ENCODE measurements at regions not wholly inside any gene's neighbourhood (a gene's known extent, or its start where the extent isn't known, plus 50 kb on each side); places are given as distances from the start of the nearest gene placed in this dataset.

- DNase-seq (ENCODE audit: low spot score): no peak
Measured at GRCh38 chr10:43874984-43875383, 226.3 kb upstream of the ZNF32 start.

GRCh38 chr10:43873717-43874116, 225.0 kb upstream of the ZNF32 start:
- no peak for DNase-seq (ENCODE audit: low spot score)

DNA sequence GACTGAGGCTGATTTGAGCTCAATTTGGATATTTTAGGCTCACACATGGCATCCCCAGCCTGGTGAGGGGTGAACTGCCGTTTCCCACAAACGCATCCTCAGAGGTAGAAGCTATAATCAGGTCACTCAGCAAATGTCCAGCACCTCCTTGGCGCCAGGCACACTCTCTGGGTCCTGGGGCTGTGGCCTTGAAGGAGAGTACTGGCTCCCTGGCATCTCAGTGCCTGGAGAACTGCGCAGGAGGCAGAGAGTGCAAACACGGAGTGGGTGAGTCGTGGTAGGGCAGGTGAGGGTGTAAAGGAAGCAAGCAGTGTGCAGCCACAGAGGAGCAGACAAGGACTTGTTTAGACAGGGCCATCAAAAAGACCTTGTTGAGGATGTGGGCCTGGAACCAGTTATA, 224.0 kb upstream of the ZNF32 start:
- DNase-seq (ENCODE audit: low spot score): no peak

DNA sequence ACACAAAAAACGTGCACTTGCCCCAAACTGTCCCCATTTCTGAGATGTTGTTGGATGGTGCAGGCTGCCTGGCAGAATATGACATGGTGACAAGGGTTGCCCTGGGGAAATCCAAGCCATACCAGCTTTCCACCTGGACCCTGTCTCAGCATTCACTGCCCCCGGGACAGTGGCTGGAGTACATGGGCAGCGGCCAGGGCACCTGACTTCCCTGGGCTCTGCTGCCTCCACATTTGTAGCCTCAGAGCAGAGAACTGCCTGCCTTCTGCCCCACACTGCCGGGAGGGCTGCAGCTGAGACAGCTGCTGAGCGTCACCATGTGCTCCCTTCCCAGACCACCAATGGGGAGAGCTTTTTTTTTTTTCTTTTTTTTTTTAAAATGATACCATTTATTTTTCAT, 222.9 kb upstream of the ZNF32 start:
- DNase-seq (ENCODE audit: low spot score): no peak

GRCh38 chr10:43870968-43871439, 222.3 kb upstream of the ZNF32 start:
- no peak for DNase-seq (ENCODE audit: low spot score)

DNA sequence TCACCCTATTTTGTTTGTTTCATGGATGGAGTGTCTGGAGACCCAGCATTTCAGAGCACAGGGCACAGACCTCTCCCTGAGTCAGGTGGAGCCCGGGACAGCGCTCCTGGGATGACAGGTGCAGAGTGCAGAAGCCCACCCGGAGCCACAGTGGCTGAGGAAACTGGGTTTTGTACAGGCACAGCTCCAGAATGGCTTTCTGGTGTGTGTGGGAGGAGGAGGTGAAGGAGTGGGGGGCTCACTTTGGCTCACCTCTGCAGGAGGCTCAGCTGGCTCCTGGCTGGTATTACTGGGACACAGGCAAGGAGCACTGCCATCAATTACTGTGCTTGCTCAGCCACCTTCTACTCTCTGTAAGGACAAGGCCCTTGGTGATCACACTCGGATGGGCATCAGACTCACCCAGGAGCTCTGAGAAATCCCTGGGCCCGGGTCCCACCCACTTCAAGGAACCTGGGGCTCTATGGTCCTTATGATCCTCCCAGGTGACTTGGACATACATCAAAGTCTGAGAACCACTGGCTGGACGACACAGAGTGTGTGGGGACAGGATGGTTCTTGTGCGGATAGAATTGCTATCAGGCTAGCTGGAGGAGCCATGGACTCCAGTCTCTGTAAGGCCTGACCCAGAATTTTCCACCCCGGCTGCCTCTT, 221.1 kb upstream of the ZNF32 start:
- DNase-seq (ENCODE audit: low spot score): no peak

DNA sequence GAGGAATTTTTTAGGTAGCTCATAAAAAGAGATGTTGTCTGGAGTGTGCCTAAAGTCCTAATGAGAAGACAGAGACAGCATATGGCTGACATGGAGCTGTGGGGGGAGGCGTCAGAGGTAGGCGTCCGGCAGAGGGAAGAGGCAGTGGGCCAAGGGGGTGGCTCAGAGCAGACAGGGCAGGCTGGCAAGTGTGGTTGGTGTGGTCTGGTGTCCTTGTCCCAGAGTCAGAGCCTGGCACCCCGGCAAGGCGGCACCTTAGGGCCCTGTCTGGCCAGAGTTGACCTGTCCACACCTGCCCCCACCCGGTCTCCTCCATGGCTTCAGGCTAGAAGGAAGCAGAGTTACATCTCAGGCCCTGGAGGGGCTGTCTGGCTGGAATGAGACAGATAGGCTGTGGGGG, 220.3 kb upstream of the ZNF32 start:
- no peak for DNase-seq (ENCODE audit: low spot score)

DNA sequence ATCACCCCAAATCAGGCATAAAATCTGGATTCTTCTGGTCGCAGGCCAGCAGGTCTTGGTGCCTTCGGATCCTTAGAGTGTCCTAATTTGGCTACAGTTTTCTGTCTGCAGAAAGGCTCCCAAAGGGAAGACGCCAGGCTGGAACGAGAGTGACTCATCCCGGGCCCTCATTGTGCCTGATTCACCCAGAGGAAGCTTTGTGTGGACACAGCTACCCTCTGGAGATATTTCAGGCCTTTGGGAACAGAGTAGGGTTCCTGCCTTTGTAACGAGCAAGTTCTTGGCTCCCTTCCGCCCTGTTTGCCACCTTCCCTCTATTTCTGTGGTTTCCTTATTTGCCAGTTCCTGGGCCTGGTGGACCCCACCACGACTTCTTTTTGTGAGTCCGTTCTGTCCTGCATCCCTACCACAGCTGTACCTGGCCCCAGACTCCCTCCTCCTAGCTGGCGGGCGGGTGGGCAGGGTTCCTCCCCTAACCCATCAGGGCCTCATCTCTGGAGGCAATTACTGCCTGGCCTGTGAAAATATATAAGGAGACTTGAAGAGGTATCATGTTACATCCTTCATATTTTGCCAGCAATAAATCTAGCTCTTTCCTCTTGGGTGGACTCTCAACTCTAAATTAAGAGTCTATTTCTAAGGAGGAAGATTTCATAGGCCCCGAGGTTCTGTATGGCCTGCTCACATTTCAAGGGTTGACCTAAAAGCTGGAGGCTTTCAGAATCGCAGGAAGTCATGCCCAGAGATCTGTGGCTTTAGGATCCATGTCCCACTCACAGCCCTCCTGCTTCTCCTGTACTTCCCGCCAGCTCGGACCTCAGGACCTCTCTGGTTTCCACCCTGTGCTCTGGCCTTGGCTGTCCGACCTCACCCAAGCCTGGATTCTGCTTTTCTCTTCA, 219.2 kb upstream of the ZNF32 start:
- no peak for DNase-seq (ENCODE audit: low spot score)

DNA sequence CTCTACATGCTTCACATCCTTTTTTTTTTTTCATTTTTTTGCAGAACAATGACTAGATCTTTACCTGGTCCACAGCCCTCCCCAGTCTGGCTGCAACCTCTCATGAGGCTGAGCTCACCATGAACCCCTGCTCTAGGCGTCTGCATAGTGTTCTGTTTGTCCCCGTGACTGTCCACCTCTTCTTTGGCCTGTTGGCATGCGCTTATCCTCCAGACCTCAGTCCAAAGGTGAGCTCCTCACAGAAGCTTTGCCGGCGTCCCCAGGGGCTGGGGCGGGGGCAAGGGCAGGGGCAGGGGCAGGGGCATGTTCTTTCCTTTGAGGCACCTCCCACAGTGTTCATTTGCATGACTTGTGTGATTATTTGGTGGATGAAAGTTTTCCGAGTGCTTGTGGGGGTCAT, 218.4 kb upstream of the ZNF32 start:
- DNase-seq (ENCODE audit: low spot score): no peak

GRCh38 chr10:43866712-43867111, 218.0 kb upstream of the ZNF32 start:
- no peak for DNase-seq (ENCODE audit: low spot score)

DNA sequence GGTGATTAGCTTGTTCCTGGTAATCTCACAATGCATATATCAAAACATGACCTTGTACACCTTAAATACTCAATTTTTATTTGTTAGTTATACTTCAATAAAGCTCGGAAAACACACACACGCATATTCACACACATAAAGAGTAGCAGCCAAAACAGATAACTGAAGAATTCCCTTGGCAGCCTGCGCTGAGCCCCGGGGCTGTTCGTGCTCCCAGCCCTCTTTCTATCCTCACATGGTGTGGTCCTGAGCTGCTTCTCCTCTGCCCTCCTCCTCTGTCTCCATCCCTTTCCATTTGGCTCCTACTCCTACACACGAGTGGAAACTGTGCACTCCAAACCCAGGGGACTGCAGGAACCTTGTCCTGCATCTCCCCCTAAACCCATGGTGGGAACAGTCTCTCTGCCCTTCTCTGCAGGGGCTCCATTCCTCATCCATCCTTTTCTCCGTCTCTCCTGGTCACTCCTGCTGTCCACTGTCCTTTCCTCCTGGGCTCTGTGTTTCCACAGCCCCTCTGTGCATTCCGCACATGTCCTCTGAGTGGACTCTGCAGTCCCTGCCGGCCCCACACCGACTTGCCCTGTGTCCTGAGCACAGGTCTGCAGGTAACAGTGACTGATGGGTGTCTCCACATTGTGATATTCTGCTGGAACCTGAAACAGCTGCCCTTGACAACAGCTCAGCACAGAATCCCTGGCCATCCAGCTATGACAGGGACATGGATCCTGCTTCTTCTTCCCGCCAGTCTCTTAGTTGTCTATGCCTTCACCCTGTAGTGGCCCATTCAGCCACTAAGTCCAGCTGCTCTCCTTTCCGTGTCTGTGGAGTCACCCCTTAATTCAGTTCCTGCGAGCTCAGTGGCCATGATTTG, 216.8 kb upstream of the ZNF32 start:
- no peak for DNase-seq (ENCODE audit: low spot score)

DNA sequence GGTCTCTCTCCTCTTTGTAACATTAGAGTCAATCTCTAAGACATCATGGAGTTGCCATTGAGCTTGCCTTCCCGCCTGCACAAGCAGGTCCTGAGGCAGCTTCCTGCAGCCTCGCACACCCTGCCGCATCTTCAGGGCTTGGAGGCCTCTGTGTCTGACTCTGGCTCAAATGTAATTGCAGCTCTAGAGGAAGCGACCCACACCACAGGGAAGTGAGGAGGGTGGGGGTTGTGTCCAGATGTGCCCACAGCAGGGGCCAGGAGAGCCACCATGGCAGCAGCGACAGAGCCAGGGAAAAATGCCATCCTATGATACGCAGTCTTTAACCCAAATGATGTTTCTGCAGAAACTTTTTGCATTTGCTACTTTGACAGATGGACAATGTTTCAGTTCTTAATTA, 216.0 kb upstream of the ZNF32 start:
- no peak for DNase-seq (ENCODE audit: low spot score)

DNA sequence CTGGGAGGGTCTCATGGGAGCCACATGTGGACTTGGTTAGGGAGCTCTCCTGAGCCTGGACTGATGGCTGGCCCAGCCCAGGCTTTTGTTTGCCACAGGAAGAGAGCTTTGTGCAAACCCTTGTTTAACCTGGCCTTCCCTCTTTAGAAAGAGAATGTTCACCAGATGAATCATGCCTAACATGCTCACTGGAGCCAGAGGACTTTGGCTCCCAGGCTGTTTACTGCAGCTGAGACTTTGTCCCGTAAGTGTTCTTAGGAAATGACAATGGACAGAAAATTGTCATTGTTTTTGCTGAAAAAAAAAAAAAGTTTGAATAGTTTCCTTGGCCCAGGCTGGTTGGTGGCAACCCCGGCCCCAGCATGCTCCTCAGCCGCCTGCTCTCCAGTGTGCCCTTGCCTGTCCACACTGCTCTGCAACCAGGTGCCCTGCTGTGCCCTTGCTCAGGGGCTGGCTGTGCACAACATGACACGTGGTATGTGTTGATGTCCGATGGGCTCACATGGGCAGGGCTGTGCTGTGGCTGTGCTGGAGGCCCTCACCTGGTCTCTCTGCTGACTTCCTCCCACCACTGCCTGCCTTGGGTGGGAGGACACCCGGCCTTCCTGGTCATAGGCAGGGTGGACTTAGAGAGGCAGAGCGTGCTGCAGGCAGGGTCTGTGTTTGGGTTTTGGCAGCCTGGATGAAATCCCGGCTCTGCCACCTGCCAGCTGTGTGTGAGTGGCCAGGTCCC, 215.3 kb upstream of the ZNF32 start:
- DNase-seq (ENCODE audit: low spot score): no peak

DNA sequence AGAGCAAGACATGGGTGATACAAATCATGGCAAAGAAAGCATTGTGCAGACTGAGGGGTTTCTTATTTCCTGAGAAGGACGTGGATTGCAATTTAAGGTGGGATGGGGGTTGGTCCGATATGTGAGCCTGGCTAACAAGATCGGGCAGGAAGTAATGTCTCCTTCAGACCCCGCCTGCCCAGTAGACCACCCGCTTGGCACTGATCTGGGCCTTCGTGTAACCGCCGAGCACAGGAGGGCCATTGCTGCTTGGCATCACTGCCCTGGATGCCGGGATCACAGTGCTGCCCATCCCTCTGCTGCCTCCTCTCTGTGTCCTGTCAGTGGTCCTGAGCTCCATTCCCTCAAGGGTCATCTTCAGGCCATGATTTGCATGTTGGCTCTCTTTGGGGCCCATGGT, 214.6 kb upstream of the ZNF32 start:
- DNase-seq (ENCODE audit: low spot score): no peak

DNA sequence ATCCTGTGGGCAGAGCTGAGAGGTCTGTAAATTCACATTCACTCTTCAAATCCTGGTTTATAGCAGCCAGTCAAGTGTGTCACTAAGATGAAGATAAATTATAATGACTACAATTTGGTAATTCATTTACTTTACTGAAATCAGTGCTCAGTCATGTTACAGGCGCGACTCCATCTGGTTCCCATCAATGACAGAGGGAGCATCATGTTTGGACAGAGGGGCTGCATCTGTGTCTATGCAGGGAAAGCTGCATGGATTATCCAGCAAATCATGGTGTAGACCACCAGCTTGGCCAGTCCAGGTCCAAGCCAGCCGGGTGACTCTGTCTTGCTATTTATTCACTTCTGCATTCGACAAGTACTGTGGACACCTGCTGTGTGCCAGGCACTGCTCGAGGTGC, 214.1 kb upstream of the ZNF32 start:
- no peak for DNase-seq (ENCODE audit: low spot score)

DNA sequence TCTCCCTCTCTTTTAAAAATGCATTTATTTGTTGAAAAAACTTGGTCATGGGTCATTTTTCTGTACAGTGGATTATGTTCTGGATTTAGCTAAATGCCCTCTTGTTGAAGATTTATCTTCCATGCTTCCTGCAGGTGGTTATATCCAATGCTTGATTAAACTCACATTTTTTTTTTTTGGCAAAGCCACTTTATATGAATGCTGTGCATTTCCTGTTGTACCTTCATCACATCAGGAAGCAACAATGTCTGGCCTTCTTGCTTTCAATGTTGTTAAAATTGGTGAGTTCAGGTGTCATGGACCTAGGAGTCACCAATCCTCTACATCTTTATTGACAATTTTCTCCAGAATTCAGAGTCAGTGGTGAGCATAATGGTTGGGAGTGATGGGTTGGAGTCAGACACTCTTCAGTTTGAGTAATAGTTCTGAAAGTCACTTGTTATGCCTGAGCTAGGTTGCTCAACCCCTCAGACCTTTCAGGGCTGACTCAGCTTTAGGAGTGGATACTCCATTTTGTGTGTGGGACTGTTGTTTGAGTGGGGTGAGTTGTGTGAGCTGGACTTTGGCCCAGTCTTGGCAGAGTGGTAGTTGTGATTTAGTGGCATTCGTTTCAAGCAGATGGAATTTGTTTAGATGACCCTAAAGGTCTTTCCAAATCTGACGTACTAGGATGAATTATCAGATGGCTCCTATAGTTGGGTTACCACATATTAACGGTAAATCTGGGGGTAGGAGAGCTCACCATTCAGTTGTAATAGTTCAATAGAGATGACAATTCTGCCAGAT, 213.5 kb upstream of the ZNF32 start:
- DNase-seq (ENCODE audit: low spot score): no peak

GRCh38 chr10:43859016-43859525, 210.4 kb upstream of the ZNF32 start:
- no peak for DNase-seq (ENCODE audit: low spot score)

DNA sequence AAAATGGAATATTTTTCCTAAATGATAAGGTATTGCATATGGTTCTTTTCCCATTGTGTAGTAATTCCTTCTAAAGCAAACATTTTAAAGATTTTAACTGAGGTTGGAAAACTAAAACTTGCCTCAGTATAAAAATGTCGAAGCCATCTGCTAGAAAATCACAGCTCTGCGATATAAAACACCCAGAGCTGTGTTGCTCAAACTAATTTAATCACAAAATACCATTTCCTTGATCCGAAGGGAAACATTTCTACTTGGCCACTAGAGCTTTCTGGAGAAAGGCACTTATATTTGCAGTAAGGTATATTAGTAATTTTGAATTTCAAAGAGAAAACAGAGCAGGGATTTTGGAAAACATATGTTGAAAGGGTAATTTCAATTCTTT, 209.2 kb upstream of the ZNF32 start:
- DNase-seq (ENCODE audit: low spot score): no peak

- DNase-seq (ENCODE audit: low spot score): peak; percentile 3
Measured at GRCh38 chr10:43857206-43857930, 208.7 kb upstream of the ZNF32 start.

- DNase-seq (ENCODE audit: low spot score): no peak
Measured at GRCh38 chr10:43856299-43856698, 207.6 kb upstream of the ZNF32 start.
